SKM-1 treated with dmso at 0.1 percent for 144 hours (cell line): ENCODE measurements at regions not wholly inside any gene's neighbourhood (a gene's known extent, or its start where the extent isn't known, plus 50 kb on each side); places are given as distances from the start of the nearest gene placed in this dataset.

ENCODE experiments used
- DNase-seq: peaks from one replicate; lab custom pipeline; 2025; ENCODE audit not compliant: unreplicated experiment; lab: John Stamatoyannopoulos, UW

DNA sequence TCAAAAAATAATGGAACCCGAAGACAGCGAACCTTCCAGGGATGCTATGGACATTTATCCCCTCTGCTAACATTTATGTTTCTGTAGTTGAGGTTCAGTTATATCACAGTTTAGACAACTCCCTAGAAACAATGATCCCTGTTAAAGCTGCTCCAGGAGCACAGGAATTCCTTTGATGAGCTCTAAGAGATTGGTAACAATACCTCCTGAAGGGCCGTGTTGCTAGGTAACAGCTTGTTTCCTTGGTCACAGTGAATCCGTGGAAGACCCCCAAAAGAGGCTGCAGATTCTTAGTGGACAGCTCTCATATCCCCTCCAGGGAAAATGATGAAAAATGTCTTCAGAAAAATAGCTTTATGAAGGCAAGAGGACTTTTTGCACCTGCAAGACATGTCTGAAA is 160.2 kb downstream of the SERPINI1 start:
- DNase-seq, result no peak

GRCh38 chr3:167895178-167895577 is 159.7 kb downstream of the SERPINI1 start:
- no peak for DNase-seq

- DNase-seq, result no peak
These were observed 156.7 kb downstream of the SERPINI1 start for GRCh38 chr3:167892205-167892604.

- DNase-seq, result no peak
These were observed 151.6 kb downstream of the SERPINI1 start for GRCh38 chr3:167887096-167887495.

DNA sequence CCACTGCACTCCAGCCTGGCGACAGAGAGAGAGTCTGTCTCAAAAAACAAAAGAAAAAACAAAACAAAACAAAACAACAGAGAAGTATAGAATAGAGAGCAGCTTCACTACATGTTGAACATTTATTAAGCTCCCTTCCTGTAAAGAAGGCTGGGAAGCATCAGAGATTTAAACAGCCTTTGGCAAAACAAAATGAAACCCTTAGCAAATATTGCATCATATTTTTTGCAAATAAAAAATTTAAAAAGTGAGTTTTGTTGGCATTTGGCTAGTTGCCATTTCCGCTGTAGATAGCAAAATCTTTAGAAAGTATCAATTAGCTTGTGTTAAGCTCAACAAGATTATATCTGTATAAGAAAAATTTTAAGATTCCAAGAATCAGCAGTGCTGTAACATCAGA is 151.2 kb downstream of the SERPINI1 start:
- no peak for DNase-seq

DNA sequence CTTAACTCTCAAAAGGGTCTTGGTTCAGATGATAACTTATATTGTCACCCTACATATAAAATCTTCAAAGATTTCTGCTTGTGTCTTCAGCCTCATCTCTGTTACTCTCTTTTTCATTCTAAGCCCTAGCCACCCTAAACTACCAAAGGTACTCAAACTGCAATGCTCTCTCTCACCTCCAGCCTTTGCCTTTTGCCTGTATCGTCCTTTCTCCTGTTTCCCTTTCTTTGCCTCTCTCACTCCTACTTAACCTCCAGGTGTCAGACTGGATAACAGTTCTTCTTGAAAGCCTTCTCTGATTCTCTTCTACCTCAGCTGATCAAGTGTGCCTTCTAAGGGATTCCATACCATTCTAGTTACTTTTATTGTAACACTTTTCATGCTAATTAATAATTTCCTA is 149.8 kb downstream of the SERPINI1 start:
- no peak for DNase-seq

- no peak for DNase-seq
These were observed 149.0 kb downstream of the SERPINI1 start for GRCh38 chr3:167884481-167884880.

DNA sequence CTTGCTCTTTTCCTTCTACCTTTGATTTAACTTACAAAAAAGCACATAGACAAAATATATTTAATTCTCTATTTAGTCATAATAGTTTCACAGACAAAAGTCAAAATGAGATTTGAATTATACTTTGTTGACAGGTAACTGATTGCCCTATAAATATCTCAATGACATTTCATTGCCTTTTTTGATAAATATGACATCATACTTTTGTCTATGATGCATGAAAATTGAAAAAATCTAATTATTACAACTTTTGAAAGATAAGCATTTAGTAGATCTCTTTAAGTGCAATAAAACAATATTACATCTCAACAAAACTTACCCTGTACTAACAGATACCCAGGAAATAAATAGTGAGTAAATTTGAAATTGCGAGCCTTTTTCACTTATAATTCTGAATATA is 147.9 kb downstream of the SERPINI1 start:
- no peak for DNase-seq

DNA sequence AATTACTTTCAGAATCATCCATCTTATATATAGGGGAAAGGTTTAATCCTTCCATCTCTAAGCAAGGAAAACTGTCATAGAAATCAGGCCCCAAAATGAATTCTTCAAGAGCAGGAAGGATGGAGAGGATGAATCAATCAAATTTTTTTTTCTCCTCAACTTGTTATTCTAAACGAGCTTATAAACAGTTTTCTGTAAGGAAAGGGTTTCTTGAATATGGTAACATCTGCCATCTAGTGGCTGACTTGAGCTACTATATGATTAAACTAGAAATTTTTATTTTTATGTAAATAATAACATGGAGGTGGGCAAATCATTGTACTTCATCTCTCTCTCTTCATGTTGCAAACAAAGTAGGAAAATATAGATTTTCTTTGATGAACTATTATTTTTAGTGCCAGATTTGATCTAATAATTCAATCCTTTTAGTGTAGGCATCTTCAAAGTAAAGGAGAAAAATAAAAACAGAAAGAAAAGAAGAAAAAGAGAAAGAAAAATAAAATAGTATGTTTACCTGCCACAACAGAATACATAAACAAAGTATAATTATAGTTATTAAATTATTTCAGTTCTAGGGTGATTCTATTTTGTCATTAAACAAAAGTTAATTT is 146.6 kb downstream of the SERPINI1 start:
- DNase-seq, result peak; percentile 76

DNA sequence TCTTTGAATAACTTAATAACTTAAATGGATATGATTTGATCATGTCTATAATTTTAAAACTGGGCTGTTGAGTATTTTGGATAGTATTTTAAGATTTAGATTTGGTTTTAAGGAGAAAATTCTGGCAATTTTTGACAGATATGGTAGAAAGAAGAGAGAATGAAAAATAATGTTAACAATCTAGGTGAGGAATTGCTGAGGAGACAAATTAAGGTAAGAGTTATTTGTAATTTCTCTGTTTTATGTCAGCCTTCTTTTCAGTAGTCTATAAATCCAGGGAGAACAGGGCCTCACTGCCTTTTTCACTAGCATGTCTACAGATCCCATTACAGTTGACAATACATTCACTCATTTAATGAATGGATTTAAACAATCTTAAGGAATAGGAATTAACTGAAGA is 144.7 kb downstream of the SERPINI1 start:
- DNase-seq, result no peak

GRCh38 chr3:167876620-167877281 is 141.2 kb downstream of the SERPINI1 start:
- no peak for DNase-seq
